Activated CD4-positive, alpha-beta T cell treated with anti-CD3 and anti-CD28 coated beads, Interleukin-2, amount 50 U/mL, for 4 hours (primary cell): ENCODE measurements at regions not wholly inside any gene's neighbourhood (a gene's known extent, or its start where the extent isn't known, plus 50 kb on each side); places are given as distances from the start of the nearest gene placed in this dataset.

ENCODE experiments used
- DNase-seq, 2 experiments: peaks; one replicate each; pipeline ENCODE4 v3.0.0-alpha.2; 2020

DNA sequence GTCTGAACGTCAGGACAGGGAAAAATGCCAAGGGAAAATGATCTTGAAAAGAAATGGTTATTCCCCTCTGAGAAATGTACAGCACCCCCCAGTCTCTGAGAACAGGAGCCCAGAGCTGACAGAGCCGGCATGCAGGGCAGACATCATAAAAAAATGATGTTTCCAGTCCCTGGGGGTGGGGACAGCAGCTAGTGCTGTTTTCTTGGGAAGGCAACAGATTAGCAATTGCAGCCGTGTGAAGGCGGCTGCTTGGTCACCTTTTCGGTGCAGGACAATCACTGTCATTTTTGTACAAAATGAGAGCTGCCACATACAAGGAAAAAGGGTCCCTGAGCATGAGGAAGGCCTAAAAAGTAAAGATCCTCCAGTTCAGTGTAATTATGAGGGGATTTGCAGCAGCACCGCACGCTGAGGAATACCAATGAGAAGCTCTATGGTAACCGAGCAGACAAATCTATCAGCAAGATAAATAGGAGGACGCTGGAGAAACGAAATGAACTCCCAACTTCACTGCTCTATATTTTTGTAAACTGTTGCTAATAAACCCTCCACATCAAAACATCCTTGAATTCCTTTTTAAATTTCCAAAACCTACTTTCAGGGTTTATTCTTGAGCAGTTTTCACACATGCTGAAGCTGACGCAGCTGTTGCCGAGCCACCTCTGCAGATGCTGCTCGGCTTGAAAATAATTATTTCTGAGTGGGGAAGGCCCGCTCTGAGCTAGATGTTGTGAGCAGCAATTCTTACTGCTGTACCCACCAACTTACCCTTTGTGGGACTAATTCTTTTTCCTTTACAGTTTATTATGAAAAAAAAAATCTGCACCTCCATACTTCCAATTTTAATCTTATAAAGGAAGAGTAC, 98.2 kb upstream of the NEBL start:
- no peak for DNase-seq

GRCh38 chr10:20993830-20994527, 96.9 kb upstream of the NEBL start:
- DNase-seq: no peak

DNA sequence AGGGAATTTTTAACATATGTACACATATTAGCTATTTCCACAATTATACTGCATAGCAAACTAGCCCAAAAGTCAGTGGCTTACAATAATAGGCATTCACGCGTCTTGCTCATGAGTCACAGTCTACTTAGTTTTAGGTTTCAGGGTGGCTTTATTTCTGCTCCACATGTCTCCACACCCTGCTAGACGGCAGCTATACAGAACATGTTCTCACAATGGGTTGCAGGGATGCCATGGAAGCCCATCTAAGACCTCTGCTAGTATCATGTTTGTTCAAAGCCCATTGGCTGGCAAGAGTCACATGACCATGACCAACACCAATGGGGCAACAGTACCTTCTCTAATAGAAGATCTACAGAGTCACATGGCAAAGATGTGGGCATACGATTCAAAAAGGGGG, 96.3 kb upstream of the NEBL start:
- no peak for DNase-seq

GRCh38 chr10:20991526-20991925, 94.4 kb upstream of the NEBL start:
- no peak for DNase-seq

GRCh38 chr10:20990604-20991003, 93.5 kb upstream of the NEBL start:
- no peak for DNase-seq

- DNase-seq: no peak
Observed at GRCh38 chr10:20988357-20988983, 91.4 kb upstream of the NEBL start.

GRCh38 chr10:20986049-20986448, 88.9 kb upstream of the NEBL start:
- no peak for DNase-seq

- DNase-seq: no peak
Observed at GRCh38 chr10:20984662-20985061, 87.6 kb upstream of the NEBL start.

- DNase-seq: no peak
Observed at GRCh38 chr10:20981419-20981953, 84.4 kb upstream of the NEBL start.

DNA sequence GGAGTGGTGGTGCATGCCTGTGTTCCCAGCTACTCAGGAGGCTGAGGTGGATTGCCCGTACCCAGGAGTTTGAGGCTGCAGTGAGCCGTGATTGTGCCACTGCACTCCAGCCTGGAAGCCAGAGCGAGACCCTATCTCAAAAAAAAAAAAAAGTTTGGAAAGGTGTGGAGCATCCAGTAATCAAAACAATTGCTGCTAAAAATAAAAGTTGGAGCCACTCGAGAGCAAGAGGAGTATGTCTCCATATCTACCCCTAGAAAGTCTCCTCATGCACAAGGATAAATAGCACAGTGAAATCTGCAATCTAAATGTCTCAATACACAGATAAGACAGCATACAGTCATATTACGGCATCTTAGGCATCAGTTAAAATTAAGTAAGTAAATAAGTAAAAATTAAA, 81.5 kb upstream of the NEBL start:
- DNase-seq: no peak

- DNase-seq: no peak
Observed at GRCh38 chr10:20977300-20977699, 80.2 kb upstream of the NEBL start.

DNA sequence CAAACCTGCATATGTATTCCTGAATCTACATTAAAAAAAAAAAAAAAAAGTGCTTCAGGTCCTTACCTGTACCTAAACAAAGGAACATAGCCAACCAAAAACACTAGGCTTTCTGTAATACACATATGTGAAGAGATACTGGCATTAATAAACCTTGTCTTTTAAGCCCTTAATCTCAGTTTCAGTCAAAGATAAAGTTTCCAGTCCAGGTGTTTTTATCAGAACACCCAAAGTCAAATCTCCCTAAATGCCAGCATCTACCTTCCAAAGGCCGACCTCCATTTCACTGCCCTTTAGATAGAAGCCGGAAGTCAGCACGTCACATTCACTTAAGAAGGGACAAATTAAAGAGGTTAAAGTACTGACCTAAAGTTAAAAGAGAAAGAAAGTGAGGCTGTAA, 79.8 kb upstream of the NEBL start:
- DNase-seq: no peak

DNA sequence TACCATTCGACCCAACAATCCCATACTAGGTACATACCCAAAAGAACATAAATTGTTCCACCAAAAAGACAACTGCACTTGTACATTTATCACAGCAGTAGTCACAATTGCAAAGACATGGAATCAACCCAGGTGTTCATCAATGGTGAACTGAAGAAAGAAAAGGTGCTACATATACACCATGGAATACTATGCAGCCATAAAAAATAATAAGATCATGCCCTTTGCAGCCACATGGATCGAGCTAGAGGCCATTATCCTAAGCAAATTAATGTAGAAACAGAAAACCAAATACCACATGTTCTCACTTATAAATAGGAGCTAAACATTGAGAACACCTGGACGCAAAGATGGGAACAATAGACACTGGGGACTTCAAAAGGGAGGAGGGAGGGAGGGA, 79.3 kb upstream of the NEBL start:
- no peak for DNase-seq

GRCh38 chr10:20975236-20975635, 78.1 kb upstream of the NEBL start:
- no peak for DNase-seq

GRCh38 chr10:20972925-20973324, 75.8 kb upstream of the NEBL start:
- no peak for DNase-seq

DNA sequence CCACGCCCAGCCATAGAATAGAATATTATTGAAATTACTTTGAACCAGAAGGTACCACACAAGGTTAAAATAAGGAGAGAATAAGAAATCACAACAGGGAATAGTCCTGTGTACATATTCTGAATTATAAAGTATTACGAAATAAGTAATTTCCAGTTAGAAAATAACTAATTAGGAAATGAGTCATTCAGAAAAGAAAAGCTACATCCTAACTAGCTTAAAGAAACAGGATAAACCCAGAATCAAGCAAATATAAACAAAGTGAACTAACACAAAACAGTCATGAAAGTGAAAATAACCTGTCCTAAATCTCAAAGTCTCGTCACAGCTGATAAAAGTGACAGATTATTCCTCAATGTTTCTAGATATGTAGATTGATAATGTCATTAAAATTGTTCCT, 74.8 kb upstream of the NEBL start:
- no peak for DNase-seq

- no peak for DNase-seq
Observed at GRCh38 chr10:20970708-20971107, 73.6 kb upstream of the NEBL start.

GRCh38 chr10:20970044-20970443, 72.9 kb upstream of the NEBL start:
- DNase-seq: no peak

DNA sequence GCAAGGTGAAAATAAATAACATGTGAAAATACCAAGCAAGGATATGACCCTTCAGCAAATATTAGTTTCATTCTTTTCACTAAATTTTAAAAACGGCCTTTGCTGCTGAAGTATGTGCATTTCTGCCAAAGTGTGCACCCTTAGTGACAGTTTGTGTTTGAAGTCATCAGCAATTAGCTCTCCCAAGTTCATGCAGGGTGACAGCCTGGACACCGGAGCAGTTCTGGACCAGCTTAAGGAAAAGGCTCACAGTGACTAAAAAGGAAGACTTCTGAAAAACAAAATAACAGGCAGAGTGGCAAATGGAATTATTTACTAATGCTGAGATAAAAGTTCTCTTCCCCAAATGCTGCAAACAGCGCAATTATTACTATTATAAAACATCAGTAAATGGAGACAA, 69.3 kb upstream of the NEBL start:
- DNase-seq: no peak

DNA sequence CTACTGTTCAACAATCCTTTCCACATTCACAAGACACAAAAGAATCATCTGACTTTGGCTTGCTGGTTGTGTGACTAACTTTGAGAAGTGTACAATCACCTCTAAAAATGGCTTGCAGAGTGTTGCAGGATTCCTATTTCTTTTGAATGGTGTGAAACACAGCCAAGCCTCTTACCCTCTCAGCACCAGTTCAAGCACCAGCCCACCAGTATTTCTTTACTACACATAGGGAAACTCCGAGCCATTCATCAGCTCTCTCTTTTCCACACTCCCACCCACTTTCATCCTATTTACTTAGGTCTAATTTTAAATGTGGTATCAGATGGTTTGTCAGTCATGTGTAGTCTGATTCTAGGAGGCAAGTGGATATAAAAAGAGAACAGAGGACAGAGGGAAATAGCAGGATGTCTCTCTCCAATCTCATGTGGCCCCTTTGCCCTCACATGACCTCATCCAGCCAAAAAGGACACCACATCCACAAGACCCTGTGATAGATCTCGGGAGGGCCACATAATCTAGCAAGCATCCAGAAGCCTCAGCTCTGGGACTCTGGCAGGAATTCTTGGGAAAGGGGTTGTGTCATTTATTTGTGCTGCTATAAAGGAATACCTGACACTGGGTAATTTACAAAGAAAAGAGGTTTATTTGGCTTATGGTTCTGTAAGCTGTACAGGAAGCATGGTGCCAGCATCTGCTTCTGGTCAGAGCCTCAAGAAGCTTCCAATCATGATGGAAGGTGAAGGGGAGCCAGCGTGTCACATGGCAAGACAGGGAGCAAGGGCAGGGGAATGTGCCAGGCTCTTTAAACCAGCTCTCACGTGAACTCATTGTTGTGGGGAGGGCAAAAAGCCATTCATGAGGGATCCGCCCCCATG, 66.8 kb upstream of the NEBL start:
- no peak for DNase-seq

GRCh38 chr10:20963056-20963455, 65.9 kb upstream of the NEBL start:
- DNase-seq: no peak

GRCh38 chr10:20962165-20962564, 65.1 kb upstream of the NEBL start:
- no peak for DNase-seq

GRCh38 chr10:20959242-20959641, 62.1 kb upstream of the NEBL start:
- DNase-seq: no peak
